GM19025 (cell line): ENCODE measurements at regions not wholly inside any gene's neighbourhood (a gene's known extent, or its start where the extent isn't known, plus 50 kb on each side); places are given as distances from the start of the nearest gene placed in this dataset.

ENCODE experiments used
- ATAC-seq: cut with Tn5 transposase; IDR thresholded peaks from one replicate; pipeline ENCODE4 v1.9.1; 2021; ENCODE audit warnings: mild to moderate bottlenecking, low read depth, moderate library complexity; ENCODE audit not compliant: unreplicated experiment

DNA sequence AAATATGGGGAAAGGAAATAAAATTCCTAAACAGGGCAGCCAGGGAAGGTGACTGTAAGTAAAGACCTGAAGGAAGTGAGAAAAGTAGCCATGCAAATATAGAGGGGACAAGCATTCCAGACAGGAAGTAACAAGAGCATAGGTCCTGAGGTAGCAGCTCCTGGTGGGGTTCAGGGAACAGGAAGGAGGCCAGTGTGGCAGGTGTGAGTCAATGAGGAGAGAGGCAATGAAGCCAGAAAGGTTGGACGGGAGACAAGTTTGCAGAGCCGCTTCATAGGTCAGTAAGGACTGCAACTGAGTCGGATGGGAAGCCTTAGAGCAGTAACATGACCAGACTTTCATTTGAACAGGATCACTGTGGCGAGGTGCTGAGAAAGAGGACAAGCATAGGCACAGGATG lies 150.9 kb downstream of the METTL4 start:
- ATAC-seq = no peak

DNA sequence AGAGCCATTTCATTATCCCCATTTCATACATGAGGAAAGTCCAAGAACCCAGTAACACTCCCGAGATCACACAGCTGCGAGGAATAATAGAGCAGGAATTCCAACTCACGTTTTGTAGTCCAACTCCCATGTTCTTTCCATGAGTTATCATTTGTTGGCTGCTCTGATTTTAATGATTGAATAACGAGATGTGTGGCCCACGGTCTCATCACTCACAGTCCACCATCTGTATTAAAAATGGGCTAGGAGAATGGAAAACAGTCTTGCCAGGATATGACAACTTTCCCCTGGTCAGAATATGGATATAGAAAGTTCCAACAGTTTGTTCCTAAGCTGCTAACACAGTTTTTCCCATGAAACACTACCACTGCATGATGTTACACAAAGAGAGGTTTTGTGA lies 147.5 kb downstream of the METTL4 start:
- ATAC-seq = no peak

DNA sequence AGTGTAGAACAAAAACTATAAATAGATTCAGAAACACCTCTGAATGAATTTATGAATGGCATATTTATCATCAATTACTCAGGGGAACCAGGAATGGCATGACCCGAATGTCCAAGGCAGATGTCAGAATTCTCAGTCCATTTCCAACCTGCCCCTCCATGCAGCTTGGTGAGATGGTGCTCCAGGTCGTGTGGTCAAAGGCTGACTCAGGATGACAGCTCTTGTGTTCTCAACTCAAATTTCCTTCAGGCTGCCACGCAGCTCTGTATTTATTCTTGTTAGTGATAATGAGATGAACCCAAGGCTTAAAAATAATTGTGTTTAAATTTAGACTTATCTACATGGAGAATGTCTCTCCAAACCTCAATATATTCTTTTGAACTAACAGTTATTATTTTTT lies 146.9 kb downstream of the METTL4 start:
- ATAC-seq = no peak

DNA sequence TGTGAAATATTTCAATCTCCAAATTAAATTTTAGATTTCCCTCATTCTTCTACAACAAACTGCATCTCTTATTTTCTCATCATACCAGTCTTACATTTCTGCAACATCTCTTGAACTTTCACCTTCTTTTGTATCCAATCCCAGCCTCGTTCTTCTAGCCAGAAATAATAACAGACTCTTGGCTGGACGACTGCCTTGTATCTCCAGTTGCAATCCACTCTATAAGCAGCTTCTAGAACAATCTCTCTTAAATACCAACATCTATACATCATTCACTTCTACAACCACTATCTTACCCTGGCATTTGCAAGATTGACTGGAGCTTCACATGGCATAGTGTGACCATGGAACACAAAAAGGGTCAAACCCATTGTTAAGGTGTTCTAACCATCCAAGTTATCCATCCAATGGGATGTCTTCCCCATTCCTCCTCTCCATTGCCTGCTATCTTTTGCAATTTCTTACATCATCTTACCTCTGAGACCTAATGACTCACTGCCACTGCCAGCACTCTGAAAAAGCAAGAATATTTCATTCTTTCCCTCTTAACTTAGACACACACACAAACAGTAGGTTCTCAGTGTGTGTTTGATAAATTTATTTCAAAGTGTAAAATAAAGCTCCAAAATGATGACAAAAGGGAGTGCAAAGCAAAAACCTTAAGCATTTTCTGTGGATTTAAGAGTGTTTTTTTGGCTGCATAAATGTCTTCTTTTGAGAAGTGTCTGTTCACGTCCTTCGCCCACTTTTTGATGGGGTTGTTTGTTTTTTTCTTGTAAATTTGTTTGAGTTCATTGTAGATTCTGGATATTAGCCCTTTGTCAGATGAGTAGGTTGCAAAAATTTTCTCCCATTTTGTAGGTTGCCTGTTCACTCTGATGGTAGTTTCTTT lies 145.6 kb downstream of the METTL4 start:
- no peak for ATAC-seq

DNA sequence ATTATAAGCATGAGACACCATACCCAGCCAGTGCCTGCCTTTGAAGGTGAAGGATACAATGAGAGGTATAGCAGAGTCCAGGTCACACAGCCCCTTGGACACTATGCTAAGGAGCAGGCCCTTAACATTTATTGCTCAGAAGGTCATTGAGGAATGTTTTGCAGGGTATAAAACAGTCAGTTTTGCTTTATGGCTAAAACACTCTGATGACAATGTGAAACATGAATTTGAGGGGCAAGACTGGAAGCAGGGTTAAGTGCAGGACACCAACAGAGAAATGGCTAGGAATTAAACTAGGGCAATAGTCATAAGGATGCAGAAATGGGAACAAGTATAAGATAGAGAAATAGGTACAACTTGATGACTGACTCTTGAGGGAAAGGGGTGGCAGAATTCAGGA lies 141.1 kb downstream of the METTL4 start:
- ATAC-seq = no peak

DNA sequence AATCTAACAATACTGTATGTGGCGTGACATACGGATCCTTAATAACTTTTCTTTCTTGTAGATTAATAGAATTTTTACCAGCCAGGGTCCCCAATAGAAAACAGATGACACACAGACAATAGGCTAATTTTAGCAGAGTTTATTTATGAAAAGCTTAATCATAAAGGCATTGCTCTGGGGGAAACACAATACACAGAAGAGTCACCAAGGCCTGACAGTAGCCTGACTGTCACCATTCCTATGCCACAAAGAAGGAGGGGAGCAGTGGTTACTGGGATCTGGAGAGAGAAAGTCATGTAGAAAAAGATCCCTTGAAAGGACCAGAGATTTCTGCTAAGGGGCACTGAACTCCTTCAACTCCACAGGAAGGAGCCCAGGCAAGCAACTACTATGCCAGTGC lies 139.5 kb downstream of the METTL4 start:
- no peak for ATAC-seq

DNA sequence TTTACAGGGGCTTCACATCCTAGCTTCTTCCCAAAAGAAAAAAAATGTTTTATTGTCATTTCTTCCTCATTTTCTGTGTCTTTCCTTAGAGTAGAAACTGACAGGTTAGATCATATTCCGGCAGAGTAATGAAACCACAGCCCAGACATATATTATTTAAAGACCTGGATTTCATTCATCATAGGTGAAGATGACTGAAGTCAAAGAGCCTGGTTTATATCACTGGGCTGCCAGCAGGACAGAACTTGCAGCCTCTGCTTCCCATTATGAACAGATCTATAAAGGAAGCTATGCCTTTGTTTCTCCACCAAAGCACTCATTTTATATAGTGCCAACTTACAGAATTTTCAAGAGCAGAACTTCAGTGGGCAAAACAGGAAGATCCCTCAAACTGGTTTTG lies 137.9 kb downstream of the METTL4 start:
- no peak for ATAC-seq

DNA sequence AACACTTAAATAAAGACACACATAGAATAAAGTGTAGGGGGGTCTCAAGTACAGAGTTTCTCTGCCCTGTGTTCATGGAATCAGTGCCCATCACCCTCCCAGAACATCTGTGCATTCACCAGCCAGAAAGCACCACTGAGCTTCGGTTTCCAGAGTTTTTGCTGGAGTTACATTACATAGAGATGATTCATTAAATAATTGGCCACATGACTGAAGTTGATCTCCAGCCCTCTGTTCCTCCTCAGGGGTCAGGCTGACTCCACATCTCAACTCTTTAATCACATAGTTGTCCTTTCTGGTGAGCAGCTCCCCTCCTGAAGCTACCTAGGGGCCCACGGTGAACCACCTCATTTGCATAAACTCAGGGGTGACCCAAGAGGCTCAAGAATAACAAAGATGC lies 129.8 kb downstream of the METTL4 start:
- no peak for ATAC-seq

DNA sequence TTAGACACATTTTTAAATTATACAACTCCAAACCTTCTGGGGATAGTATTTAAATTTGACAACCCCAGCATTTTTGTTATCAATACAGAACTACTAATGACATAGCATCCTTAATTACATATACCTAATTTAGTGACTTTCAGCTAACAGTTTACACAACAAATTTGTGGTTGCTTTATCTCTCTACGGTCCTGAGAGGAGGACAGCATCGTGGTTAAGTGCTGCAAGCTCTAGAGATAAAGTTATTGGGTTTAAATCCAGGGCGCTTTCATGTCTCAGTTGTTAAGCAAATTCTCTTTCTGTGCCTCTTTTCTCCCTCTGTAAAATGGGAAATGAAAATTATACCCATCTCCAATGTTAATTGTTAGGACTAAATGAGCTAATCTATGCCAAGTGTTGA lies 129.3 kb downstream of the METTL4 start:
- ATAC-seq = no peak

DNA sequence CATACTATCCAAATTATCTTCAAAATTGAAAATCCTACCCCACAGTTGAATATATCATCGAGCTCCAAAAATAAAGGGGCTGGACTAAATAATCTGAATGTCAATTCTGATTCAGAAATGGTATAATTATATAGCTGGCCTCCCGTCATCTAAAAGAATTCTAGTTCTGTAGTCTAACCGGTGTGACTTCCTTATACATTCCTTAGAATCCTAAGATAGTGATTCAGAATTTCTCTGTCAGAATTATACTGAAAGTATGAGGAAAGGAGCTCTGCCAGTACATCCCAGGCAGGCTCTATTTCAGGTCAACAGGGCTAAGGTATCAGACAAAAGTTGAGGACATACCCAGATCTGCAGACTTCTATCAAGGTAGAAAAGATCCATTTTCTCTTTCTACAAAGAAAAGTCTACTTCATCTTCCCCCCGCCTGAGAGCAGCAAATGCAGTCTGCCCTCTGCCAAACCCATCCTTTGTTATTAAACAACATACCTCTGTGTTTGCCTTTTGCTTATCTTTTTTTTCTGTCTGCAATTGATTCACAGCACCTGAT lies 128.5 kb downstream of the METTL4 start:
- no peak for ATAC-seq

DNA sequence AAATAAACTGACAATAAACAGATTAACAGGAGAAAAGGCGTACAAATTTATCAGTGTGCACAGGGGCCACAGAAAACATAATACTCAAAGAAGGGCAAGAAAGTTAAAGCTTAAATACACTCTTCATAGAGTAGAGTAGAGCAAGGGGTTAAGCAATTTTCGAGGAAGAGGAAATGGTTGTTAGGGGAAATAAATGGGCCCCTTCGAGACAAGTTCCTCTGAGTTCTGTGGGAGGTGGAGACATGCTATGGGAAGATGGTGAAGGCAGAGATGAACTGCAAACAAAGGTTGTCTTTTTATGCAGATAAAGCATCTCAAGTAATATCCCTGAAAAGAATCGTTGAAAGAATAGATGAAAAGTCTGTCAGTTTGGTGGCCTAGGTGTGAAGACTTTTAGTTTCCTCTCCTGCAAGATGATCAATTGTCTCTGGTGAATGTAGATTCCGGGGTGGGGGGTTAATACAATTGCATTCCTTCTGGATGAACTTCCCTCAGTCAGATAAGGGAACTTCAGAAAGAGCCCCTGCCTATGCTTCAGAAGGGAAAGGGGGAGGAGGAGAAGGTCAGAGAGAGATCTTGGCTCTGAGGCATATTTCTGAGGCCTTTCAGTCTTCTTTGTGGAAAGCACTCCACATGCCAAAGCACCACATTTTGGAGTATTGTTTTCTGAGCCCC lies 127.0 kb downstream of the METTL4 start:
- no peak for ATAC-seq

DNA sequence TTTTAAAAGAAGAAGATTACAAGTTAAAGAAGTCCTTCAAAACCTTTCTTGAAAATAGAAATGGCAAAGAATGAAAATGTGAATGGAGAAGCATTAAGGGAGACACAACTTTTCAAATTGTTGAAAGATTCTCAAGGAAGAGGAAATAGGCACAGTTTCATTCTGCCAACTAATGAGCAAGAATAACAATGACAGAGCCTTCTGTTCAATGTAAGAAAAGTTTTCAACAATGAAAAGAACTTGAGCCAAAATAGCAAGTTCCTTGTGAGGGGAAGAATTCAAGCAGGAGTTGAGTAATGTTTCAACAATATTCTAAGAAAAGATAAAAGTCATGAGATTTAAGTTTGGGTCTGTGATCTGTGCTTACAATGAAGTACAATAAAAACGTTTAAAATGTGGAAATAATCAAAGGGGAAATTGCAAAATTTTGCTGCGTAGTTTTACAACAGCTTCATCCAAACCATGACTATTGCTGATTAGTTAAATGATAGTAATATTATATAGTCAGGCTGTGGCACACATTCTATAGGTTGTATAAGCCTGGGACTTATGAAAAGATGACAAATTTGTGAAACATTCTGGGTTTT lies 122.6 kb downstream of the METTL4 start:
- ATAC-seq = no peak

DNA sequence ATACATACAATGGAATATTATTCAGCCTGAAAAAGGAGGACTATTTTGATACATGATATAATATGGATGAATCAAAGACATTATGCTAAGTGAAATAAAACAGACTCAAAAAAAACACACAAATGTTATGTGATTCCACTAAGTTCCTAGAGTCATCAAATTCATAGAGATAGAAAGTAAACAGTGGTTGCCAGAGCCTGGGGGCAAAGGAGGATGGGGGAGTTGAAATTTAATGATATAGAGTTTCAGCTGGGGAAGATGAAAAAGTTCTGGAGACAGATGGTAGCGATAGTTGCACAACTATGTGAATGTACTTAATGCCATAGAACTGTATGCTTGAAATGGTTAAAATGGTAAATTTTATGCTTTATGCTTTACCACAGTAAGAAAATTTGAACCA lies 119.7 kb downstream of the METTL4 start:
- ATAC-seq = no peak

DNA sequence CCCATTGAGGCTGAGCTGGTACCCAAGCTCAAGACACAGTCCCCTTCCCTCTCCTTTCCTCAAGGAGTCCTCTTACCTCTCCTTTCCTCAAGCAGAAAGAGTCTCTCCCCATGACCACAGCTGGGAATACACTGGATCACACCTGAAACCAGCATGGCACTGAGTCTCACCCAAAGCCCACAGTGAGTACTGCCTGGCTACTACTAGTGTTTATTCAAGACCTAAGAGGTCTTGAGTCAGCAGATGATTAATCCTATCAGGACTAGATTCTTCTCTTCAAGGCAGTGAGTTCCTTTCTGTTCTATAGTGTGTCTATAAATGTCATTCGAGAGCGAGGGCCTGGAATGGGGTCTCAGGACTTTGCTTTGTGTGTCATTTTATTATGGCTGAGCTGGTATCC lies 111.4 kb downstream of the METTL4 start:
- no peak for ATAC-seq

DNA sequence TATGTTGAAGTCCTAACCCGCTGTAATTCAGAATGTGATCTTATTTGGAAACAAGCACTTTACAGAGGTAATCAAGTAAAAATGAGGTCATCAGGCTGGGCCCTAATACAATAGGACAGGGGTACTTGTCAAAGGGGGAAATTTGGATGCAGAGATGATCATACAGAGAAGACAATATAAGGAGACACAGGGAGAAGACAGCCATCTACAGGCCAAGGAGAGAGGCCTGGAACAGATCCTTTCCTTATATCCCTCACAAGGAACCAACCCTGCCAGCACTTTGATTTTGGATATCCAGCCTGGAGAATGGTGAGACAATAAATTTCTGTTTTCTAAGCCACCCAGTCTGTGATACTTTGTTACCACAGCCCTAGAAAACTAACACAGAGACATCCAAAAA lies 104.3 kb downstream of the METTL4 start:
- no peak for ATAC-seq

DNA sequence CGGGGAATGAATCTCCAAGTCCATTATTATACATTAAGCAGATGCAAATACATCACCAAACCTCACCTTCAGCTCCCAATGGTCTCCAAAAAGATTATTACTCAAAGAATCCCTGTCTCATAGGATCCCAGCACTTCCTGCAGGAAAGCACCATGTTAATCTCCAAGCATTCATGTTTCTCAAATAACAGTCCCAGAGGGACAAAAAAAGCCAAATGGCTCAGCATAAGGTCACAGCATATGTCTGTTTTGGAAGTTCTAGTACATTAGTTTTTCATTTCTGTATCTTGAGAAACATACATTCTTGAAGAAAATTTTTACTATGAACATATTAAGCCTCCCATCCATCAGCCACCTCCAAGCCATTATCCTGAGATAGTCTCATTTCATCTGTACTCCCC lies 103.3 kb downstream of the METTL4 start:
- ATAC-seq = no peak

DNA sequence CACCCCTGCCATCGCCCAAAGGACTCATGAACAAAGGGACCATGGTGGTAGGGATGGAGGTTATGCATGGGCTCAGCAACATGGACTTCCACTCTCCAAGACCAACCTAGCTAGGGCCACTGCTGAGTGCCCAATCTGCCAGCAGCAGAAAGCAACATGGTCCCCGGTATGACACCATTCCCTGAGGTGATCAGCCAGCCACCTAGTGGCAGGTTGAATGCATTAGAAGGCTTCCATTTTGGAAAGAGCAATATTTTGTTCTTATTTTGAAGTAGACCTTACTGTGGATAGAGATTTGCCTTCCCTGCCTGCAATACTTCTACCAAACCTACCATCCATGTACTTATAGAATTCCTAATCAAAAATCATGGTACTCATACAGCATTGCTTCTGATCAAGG lies 99.8 kb downstream of the METTL4 start:
- ATAC-seq = no peak

DNA sequence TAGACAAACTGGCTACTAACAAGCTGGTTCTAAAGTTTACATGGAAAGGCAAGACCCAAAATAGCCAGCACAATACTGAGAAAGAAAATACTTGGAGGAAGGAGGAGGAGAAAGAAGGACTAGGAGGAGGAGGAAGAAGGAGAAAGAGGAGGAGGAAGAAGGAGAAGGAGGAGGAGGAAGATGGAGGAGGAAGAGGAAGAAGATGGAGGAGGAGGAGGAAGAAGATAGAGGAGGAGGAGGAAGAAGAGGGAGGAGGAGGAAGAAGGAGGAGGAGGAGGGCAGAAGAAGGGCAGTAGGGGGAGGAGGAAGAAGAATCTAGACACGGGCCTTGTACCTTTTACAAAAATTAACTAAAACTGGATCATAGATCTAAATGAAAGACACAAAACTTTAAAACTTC lies 92.6 kb downstream of the METTL4 start:
- no peak for ATAC-seq

DNA sequence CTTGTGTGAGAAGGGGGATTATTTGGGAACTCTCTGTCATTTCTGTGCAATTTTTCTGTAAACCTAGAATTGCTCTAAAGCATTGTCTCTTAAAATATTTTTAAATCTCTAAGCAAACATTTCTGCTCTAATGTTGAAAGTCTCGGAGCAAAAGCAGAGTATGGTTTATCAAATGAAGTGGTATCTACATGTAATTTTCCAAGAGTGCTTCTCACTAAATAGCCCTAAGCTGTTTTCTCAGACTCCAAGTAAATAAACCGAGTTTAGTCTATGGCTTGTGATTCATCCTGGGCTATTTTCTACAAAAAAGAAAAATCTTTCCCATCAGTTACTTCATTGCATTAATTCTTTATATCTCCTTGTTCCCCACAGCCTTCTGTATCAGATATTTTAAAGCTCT lies 90.8 kb downstream of the METTL4 start:
- no peak for ATAC-seq

DNA sequence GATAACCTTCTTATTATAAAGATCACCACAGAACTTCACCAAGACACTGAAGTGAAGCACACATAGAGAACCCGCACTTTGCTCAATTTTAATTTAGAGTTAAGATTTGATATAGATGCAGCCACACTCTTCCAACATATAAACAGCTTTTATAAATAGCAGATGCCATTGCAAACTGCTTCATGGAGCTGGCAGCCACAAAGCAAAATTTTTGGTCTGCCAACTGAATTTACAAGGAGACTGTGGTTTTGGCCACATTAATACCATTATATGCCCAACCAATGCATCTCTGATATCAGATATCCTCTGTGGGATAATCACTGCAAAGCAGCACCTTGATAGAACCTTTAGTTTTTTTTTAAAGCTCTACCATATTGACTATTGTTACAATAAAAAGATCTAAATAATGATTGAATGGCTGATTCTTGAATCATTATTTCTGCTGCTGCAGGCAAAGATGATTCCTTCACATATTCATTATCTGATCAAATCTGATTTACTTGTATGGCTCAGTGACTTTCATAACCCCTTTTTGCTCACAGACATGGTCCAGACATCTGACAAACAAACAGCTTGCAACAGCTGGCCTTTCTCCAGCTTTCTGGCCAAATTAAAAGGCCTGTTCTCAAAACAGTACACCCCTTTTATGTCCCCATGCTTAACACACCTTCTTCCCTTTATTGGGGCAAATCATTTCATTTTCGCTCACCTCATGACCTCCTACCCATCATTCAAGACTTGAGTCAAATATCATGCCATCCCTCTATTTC lies 88.4 kb downstream of the METTL4 start:
- ATAC-seq = no peak

DNA sequence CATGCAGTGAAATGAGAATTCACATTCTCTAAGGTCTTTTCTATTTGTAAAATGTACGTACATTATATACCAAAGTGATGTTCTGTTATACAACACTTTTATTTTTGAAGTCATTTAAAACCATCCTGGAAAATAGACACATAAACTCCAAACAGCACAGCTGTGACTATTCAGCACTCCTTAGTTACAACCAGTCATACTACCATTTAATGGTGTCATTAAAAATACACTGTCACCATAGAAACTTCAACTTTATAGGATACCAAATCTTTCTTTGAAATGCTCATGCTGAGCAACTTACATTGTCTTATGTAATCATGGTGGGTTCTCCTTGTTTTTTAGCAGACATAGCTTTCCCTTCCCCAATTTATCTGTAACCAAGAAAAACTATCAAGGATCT lies 85.3 kb downstream of the METTL4 start:
- ATAC-seq = no peak
